ENCODE measurements at regions not wholly inside any gene's neighbourhood (a gene's known extent, or its start where the extent isn't known, plus 50 kb on each side); places are given as distances from the start of the nearest gene placed in this dataset.

- no peak overlapping the region for H3K9ac ChIP-seq (ENCODE audit: low read depth, low read length)
- H3K36me3 ChIP-seq (ENCODE audit: insufficient read depth, low read depth, low read length) = no peaks in the 10 kb centered on the region
- no peak overlapping the region for H3K27ac ChIP-seq (ENCODE audit: low read length)
- H3K4me1 ChIP-seq (ENCODE audit: insufficient read depth, low read length) = no peaks in the 10 kb centered on the region
- H3K9me3 ChIP-seq (ENCODE audit: insufficient read depth, low read depth, low read length) = no peaks in the 10 kb centered on the region
- no peak overlapping the region for H3K4me3 ChIP-seq (ENCODE audit: low read length)
- H3K27me3 ChIP-seq (ENCODE audit: insufficient read depth, low read length) = no peaks in the 10 kb centered on the region
Observed at GRCh38 chr17:70668276-70668937, 499.1 kb downstream of the KCNJ2 start.

GRCh38 chr17:70668938-70669778 is 499.8 kb downstream of the KCNJ2 start:
- H3K4me1 ChIP-seq (ENCODE audit: insufficient read depth, low read length) = no peaks in the 10 kb centered on the region

GRCh38 chr17:70674061-70674460 is 504.7 kb downstream of the KCNJ2 start:
- no peak overlapping the region for H3K9ac ChIP-seq (ENCODE audit: low read depth, low read length)
- H3K27me3 ChIP-seq (ENCODE audit: insufficient read depth, low read length) = no peaks in the 10 kb centered on the region
- H3K27ac ChIP-seq (ENCODE audit: low read length) = no peak overlapping the region
- no peaks in the 10 kb centered on the region for H3K36me3 ChIP-seq (ENCODE audit: insufficient read depth, low read depth, low read length)
- peaks cover 9% of the 10 kb centered on the region; the same call in 1 of the 2 replicates for H3K4me1 ChIP-seq (ENCODE audit: insufficient read depth, low read length)
- H3K4me3 ChIP-seq (ENCODE audit: low read length) = no peak overlapping the region
- H3K9me3 ChIP-seq (ENCODE audit: insufficient read depth, low read depth, low read length) = no peaks in the 10 kb centered on the region

More at GRCh38 chr17:70668938-70669778, 499.8 kb downstream of the KCNJ2 start:
- Histone ChIP-seq H3K9me3 (ENCODE audit: insufficient read depth, low read depth, low read length) (no peaks in the 10 kb centered on the region), H3K4me3 (ENCODE audit: low read length) (no peak overlapping the region), H3K27ac (ENCODE audit: low read length) (no peak overlapping the region), H3K27me3 (ENCODE audit: insufficient read depth, low read length) (no peaks in the 10 kb centered on the region), H3K36me3 (ENCODE audit: insufficient read depth, low read depth, low read length) (no peaks in the 10 kb centered on the region), H3K9ac (ENCODE audit: low read depth, low read length) (no peak overlapping the region)

- Histone ChIP-seq H3K27me3 (ENCODE audit: insufficient read depth, low read length) (no peaks in the 10 kb centered on the region), H3K4me1 (ENCODE audit: insufficient read depth, low read length) (peaks cover 9% of the 10 kb centered on the region; the same call in 1 of the 2 replicates), H3K9me3 (ENCODE audit: insufficient read depth, low read depth, low read length) (no peaks in the 10 kb centered on the region), H3K4me3 (ENCODE audit: low read length) (no peak overlapping the region), H3K27ac (ENCODE audit: low read length) (no peak overlapping the region), H3K36me3 (ENCODE audit: insufficient read depth, low read depth, low read length) (no peaks in the 10 kb centered on the region), H3K9ac (ENCODE audit: low read depth, low read length) (no peak overlapping the region)
Observed at GRCh38 chr17:70675070-70675590, 505.8 kb downstream of the KCNJ2 start.

DNA sequence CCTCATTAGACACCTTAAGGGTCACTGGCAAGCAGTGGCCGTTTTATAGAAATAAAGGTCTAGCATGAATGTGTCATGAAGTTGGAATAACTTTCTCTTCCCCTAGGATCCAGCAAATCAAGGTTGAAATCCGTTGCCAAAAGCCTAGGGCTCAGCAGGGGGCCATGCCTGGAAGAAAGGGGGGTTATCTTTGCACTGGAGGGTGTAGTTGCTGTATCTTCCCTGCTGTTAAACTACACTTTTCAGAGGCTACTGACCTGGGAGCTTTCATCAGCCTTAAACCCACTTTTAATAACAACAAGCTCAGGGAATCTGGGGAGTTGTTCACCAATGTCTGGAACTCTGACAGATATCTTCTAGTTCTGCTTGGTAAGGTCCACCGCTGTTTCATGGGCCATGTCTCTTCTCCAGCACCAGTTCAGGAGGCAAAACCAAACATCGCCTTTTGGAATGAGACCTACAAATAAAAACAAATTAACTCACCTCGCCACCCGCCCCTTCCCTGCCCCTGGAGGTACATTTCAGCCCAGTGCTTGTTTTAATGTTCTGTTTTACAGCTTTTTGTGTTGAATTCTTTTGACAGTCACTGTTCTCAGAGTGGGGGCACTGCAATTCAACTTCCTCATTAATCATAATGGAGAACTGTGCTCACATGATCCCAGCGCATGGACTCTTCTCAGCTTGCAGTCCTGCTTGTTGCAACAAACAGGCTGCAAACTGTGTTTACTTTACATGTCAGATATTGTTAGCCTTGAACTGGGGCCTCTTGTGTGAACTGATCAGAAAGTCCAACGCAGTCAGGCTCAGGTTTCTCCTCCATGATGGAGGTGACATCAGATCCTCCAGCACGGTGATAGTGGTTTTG is 508.7 kb downstream of the KCNJ2 start:
- H3K9me3 ChIP-seq (ENCODE audit: insufficient read depth, low read depth, low read length) = no peaks in the 10 kb centered on the region
- H3K36me3 ChIP-seq (ENCODE audit: insufficient read depth, low read depth, low read length) = no peaks in the 10 kb centered on the region
- H3K4me1 ChIP-seq (ENCODE audit: insufficient read depth, low read length) = peaks cover 16% of the 10 kb centered on the region; the same call in 1 of the 2 replicates
- H3K9ac ChIP-seq (ENCODE audit: low read depth, low read length) = no peak overlapping the region
- H3K27me3 ChIP-seq (ENCODE audit: insufficient read depth, low read length) = no peaks in the 10 kb centered on the region
- no peak overlapping the region for H3K27ac ChIP-seq (ENCODE audit: low read length)
- no peak overlapping the region for H3K4me3 ChIP-seq (ENCODE audit: low read length)

- no peak overlapping the region for H3K9ac ChIP-seq (ENCODE audit: low read depth, low read length)
- no peak overlapping the region for H3K4me3 ChIP-seq (ENCODE audit: low read length)
- no peaks in the 10 kb centered on the region for H3K36me3 ChIP-seq (ENCODE audit: insufficient read depth, low read depth, low read length)
- H3K27ac ChIP-seq (ENCODE audit: low read length) = no peak overlapping the region
- H3K9me3 ChIP-seq (ENCODE audit: insufficient read depth, low read depth, low read length) = no peaks in the 10 kb centered on the region
- peaks cover 20% of the 10 kb centered on the region; the same call in 1 of the 2 replicates for H3K4me1 ChIP-seq (ENCODE audit: insufficient read depth, low read length)
- H3K27me3 ChIP-seq (ENCODE audit: insufficient read depth, low read length) = no peaks in the 10 kb centered on the region
Observed at GRCh38 chr17:70678889-70679288, 509.6 kb downstream of the KCNJ2 start.

- Histone ChIP-seq H3K36me3 (ENCODE audit: insufficient read depth, low read depth, low read length) (no peaks in the 10 kb centered on the region), H3K4me3 (ENCODE audit: low read length) (no peak overlapping the region), H3K9ac (ENCODE audit: low read depth, low read length) (no peak overlapping the region)
Observed at GRCh38 chr17:70683936-70684335, 514.6 kb downstream of the KCNJ2 start.

GRCh38 chr17:70687421-70687820 is 518.1 kb downstream of the KCNJ2 start:
- no peaks in the 10 kb centered on the region for H3K9me3 ChIP-seq (ENCODE audit: insufficient read depth, low read depth, low read length)
- H3K36me3 ChIP-seq (ENCODE audit: insufficient read depth, low read depth, low read length) = no peaks in the 10 kb centered on the region
- no peak overlapping the region for H3K27ac ChIP-seq (ENCODE audit: low read length)
- H3K4me1 ChIP-seq (ENCODE audit: insufficient read depth, low read length) = peaks cover 4% of the 10 kb centered on the region; the same call in 1 of the 2 replicates
- no peak overlapping the region for H3K4me3 ChIP-seq (ENCODE audit: low read length)
- H3K9ac ChIP-seq (ENCODE audit: low read depth, low read length) = no peak overlapping the region
- no peaks in the 10 kb centered on the region for H3K27me3 ChIP-seq (ENCODE audit: insufficient read depth, low read length)

More at GRCh38 chr17:70683936-70684335, 514.6 kb downstream of the KCNJ2 start:
- Histone ChIP-seq H3K27ac (ENCODE audit: low read length) (no peak overlapping the region), H3K4me1 (ENCODE audit: insufficient read depth, low read length) (peaks cover 11% of the 10 kb centered on the region; the same call in 1 of the 2 replicates), H3K27me3 (ENCODE audit: insufficient read depth, low read length) (no peaks in the 10 kb centered on the region), H3K9me3 (ENCODE audit: insufficient read depth, low read depth, low read length) (no peaks in the 10 kb centered on the region)

DNA sequence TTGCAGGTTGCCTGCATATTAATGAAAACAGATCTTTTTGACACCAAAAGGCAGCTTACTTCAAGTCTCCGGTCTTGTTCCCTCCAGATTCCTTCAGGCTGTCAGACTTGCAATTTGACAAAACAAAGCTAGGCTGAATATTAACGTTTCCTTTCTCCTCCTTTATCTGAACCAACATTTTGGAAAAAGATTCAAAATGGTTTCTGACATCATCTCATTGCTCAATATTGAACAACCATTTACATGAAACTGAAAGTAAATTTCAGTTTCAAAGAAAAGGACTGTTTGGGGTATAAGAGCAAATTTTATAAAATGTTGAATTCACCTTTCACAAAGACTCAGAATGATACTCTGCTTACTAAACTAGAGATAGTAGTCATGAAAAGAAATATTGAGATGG is 521.8 kb downstream of the KCNJ2 start:
- Histone ChIP-seq H3K9me3 (ENCODE audit: insufficient read depth, low read depth, low read length) (no peaks in the 10 kb centered on the region), H3K27ac (ENCODE audit: low read length) (no peak overlapping the region), H3K4me3 (ENCODE audit: low read length) (no peak overlapping the region), H3K27me3 (ENCODE audit: insufficient read depth, low read length) (no peaks in the 10 kb centered on the region), H3K9ac (ENCODE audit: low read depth, low read length) (no peak overlapping the region), H3K4me1 (ENCODE audit: insufficient read depth, low read length) (no peaks in the 10 kb centered on the region), H3K36me3 (ENCODE audit: insufficient read depth, low read depth, low read length) (no peaks in the 10 kb centered on the region)

GRCh38 chr17:70699408-70699807 is 530.1 kb downstream of the KCNJ2 start:
- Histone ChIP-seq H3K36me3 (ENCODE audit: insufficient read depth, low read depth, low read length) (no peaks in the 10 kb centered on the region), H3K4me1 (ENCODE audit: insufficient read depth, low read length) (no peaks in the 10 kb centered on the region), H3K4me3 (ENCODE audit: low read length) (no peak overlapping the region), H3K9ac (ENCODE audit: low read depth, low read length) (no peak overlapping the region), H3K27ac (ENCODE audit: low read length) (no peak overlapping the region), H3K9me3 (ENCODE audit: insufficient read depth, low read depth, low read length) (no peaks in the 10 kb centered on the region), H3K27me3 (ENCODE audit: insufficient read depth, low read length) (no peaks in the 10 kb centered on the region)

DNA sequence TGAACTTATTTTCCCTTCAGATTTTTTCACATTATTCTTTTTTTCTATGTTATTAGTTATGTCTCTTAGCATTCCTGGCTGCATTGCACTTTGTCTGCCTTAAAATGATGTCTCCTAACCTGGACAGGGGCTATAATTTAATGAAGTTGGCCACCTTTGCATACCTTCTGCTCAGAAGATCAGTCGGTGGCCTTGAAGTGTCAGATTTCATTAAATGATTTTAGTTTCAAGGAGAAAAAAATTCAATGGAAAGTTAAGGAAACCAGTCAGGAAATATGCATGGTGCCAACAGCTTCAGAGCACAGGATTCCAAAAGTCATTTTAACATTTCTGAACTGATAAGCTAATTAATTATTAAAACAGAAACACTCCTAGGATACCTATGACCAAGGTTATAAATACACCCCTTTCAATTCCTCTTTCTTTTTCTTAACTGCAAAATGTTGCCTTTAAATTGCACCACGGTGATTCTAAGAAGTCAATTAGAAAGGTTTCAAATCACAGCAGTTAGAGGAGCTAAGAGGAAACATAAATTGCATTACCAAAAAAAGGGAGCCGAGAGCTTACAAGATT is 533.4 kb downstream of the KCNJ2 start:
- no peaks in the 10 kb centered on the region for H3K4me1 ChIP-seq (ENCODE audit: insufficient read depth, low read length)
- H3K27me3 ChIP-seq (ENCODE audit: insufficient read depth, low read length) = no peaks in the 10 kb centered on the region
- H3K9ac ChIP-seq (ENCODE audit: low read depth, low read length) = no peak overlapping the region
- H3K27ac ChIP-seq (ENCODE audit: low read length) = no peak overlapping the region
- H3K9me3 ChIP-seq (ENCODE audit: insufficient read depth, low read depth, low read length) = no peaks in the 10 kb centered on the region
- H3K4me3 ChIP-seq (ENCODE audit: low read length) = no peak overlapping the region
- no peaks in the 10 kb centered on the region for H3K36me3 ChIP-seq (ENCODE audit: insufficient read depth, low read depth, low read length)

Measured in iPS-20b (cell line).